HepG2 (cell line): ENCODE measurements at regions not wholly inside any gene's neighbourhood (a gene's known extent, or its start where the extent isn't known, plus 50 kb on each side); places are given as distances from the start of the nearest gene placed in this dataset.

Source experiments
- ATAC-seq: fragments of 200-7000 bp; cut with Tn5 transposase; 3 replicates; pipeline ENCODE4 v1.9.1; 2020; ENCODE audit warnings: mild to moderate bottlenecking, moderate library complexity
- BruUV-seq: library from RNA; stranded (reverse); fragments of 400-500 nt; replicated peaks from 2 replicates; lab custom pipeline; 2021; lab: Mats Ljungman, UMichigan
- CTCF ChIA-PET: fragments of 300-600 bp; formaldehyde crosslinking; extraction: SDS; loops from one replicate; lab custom pipeline; 2021; ENCODE audit warnings: low total read pairs, inconsistent platforms, low intra/inter-chr PET ratio; lab: Yijun Ruan, JAX
- POLR2A ChIA-PET: fragments of 350-600 bp; sonication (Branson Sonifier 250); formaldehyde crosslinking; loops from one replicate; lab custom pipeline; 2020; ENCODE audit warnings: antibody characterized with exemption, inconsistent platforms; lab: Yijun Ruan, JAX
- DNase-seq: peaks from one replicate; pipeline ENCODE4 v3.0.0-alpha.2; 2015; ENCODE audit warnings: low spot score
- FAIRE-seq: peaks from 3 replicates; lab custom pipeline; 2011; peaks lifted over from hg19 to GRCh38; lab: Jason Lieb, UNC
- H2AFZ ChIP-seq: one replicate; pipeline ENCODE4 v1.6.1; 2011; ENCODE audit warnings: low read length, inconsistent platforms
- H3K27ac ChIP-seq: fragments of 300-600 bp; 3 replicates; pipeline ENCODE4 v1.8.0; 2011; ENCODE audit warnings: mixed run types, mild to moderate bottlenecking, mixed read lengths, low read length, inconsistent platforms; ENCODE audit not compliant: insufficient read depth; ENCODE audit errors: extremely low read length
- H3K27me3 ChIP-seq, 2 experiments: fragments of 200-600 bp in 1 of 2; 2 replicates in 1 of 2; 3 replicates in 1 of 2; pipeline versions ENCODE4 v1.6.0 to v1.8.0; 2011; ENCODE audit warnings: low read length in 2 of 2, mild to moderate bottlenecking in 2 of 2, moderate library complexity in 2 of 2, inconsistent platforms in 1 of 2; ENCODE audit not compliant: insufficient read depth in 2 of 2, control insufficient read depth in 1 of 2
- H3K36me3 ChIP-seq, 2 experiments: fragments of 200-600 bp in 1 of 2; replicated peaks in 1 of 2; 2 replicates in 1 of 2; 3 replicates in 1 of 2; pipeline versions ENCODE4 v1.5.1 to v1.8.0; 2011; ENCODE audit warnings: low read length in 2 of 2, inconsistent platforms in 1 of 2; ENCODE audit not compliant: insufficient read depth in 2 of 2, control insufficient read depth in 1 of 2
- H3K4me1 ChIP-seq: 2 replicates; pipeline ENCODE4 v1.5.1; 2012; ENCODE audit warnings: low read length, inconsistent platforms; ENCODE audit not compliant: insufficient read depth
- H3K4me2 ChIP-seq: 2 replicates; pipeline ENCODE4 v1.6.0; 2011; ENCODE audit warnings: low read depth, low read length, inconsistent platforms
- H3K4me3 ChIP-seq, 3 experiments: fragments of 200-600 bp in 1 of 3; sonication (generic), shearing (Covaris generic) in 1 of 3; replicated peaks in 1 of 3; 2 replicates each; pipeline ENCODE4 v1.5.1; 2011 to 2016; ENCODE audit warnings: low read length in 3 of 3, inconsistent platforms in 2 of 3, low read depth in 2 of 3, mild to moderate bottlenecking in 2 of 3, control low read depth in 1 of 3, mixed read lengths in 1 of 3; ENCODE audit not compliant: insufficient read depth in 1 of 3
- H3K79me2 ChIP-seq: one replicate; pipeline ENCODE4 v1.6.1; 2011; ENCODE audit warnings: low read length, inconsistent platforms; ENCODE audit not compliant: insufficient read depth
- H3K9ac ChIP-seq: 2 replicates; pipeline ENCODE4 v1.6.0; 2011; ENCODE audit warnings: mild to moderate bottlenecking, low read depth, low read length, inconsistent platforms; ENCODE audit not compliant: insufficient read depth
- H3K9me3 ChIP-seq: 2 replicates; pipeline ENCODE4 v1.5.1; 2012; ENCODE audit warnings: mild to moderate bottlenecking, low read length
- H4K20me1 ChIP-seq: 2 replicates; pipeline ENCODE4 v1.6.0; 2011; ENCODE audit warnings: inconsistent platforms, mild to moderate bottlenecking, low read length, moderate library complexity; ENCODE audit not compliant: insufficient read depth
- CREBL2 ChIP-seq: sonication (generic); formaldehyde crosslinking; IDR thresholded peaks from 2 replicates; pipeline ENCODE4 v1.8.1; 2023; ENCODE audit warnings: missing genetic modification reagents, mild to moderate bottlenecking, borderline replicate concordance
- FOXP1 ChIP-seq, 2 experiments: fragments of 450-650 bp in 1 of 2; IDR thresholded peaks; 2 replicates each; pipeline ENCODE4 v1.6.1; 2017 to 2018; ENCODE audit warnings: antibody characterized with exemption in 1 of 2
- HOXA9 ChIP-seq: sonication (generic); formaldehyde crosslinking; IDR thresholded peaks from 2 replicates; pipeline ENCODE4 v1.8.1; 2022; ENCODE audit warnings: missing genetic modification reagents, mild to moderate bottlenecking, moderate library complexity, borderline replicate concordance
- KDM1A ChIP-seq: IDR thresholded peaks from 2 replicates; pipeline ENCODE4 v1.6.1; 2016; ENCODE audit warnings: missing compliant biosample characterization
- KDM6A ChIP-seq: IDR thresholded peaks from 2 replicates; pipeline ENCODE4 v1.6.1; 2016; ENCODE audit warnings: low read depth
- SMAD9 ChIP-seq: sonication (generic); formaldehyde crosslinking; IDR thresholded peaks from 2 replicates; pipeline ENCODE4 v1.5.1; 2020; ENCODE audit warnings: mild to moderate bottlenecking, missing genetic modification reagents
- SMARCE1 ChIP-seq: fragments of 450-650 bp; IDR thresholded peaks from 2 replicates; pipeline ENCODE4 v1.6.1; 2017; ENCODE audit warnings: borderline replicate concordance
- SSRP1 ChIP-seq: IDR thresholded peaks from 2 replicates; pipeline ENCODE4 v1.6.1; 2016; ENCODE audit warnings: control low read depth
- TAF15 ChIP-seq: fragments of 200-400 bp; formaldehyde crosslinking; IDR thresholded peaks from one replicate; pipeline ENCODE4 v1.6.1; 2018; ENCODE audit warnings: mild to moderate bottlenecking, low read depth, low read length; ENCODE audit not compliant: poor library complexity, severe bottlenecking
- TOPORS ChIP-seq: sonication (generic); formaldehyde crosslinking; IDR thresholded peaks from 2 replicates; pipeline ENCODE4 v1.8.0; 2023; ENCODE audit warnings: mild to moderate bottlenecking, missing genetic modification reagents
- ZNF234 ChIP-seq: sonication (generic); formaldehyde crosslinking; conservative IDR thresholded peaks from 2 replicates; pipeline ENCODE4 v1.5.1; 2020; ENCODE audit warnings: mild to moderate bottlenecking, missing genetic modification reagents
- ZNF562 ChIP-seq: sonication (generic); formaldehyde crosslinking; IDR thresholded peaks from 2 replicates; pipeline ENCODE4 v1.8.0; 2022; ENCODE audit warnings: missing genetic modification reagents, borderline replicate concordance
- ZNF766 ChIP-seq: sonication (generic); formaldehyde crosslinking; IDR thresholded peaks from 2 replicates; pipeline ENCODE4 v1.5.0; 2020; ENCODE audit warnings: missing genetic modification reagents, borderline replicate concordance
- in situ Hi-C: cut with HindIII; loops from 2 replicates; pipeline ENCODE4 v1.10.0; 2017; ENCODE audit warnings: low pct_unique_long_range_greater_than_20kb; ENCODE audit not compliant: extremely low pct_ligation_motif_present
- intact Hi-C: fragments of 100-400 bp; cut with micrococcal nuclease; formaldehyde crosslinking; loops from one replicate; pipeline ENCODE4 v1.10.0; 2022; ENCODE audit not compliant: unreplicated experiment

- POLR2A ChIA-PET = no interaction called here
- intact Hi-C loops = no loop called here
- Histone ChIP-seq H3K9me3 (no peaks in the 10 kb centered on the region), H3K36me3 (no peaks in the 10 kb centered on the region), H3K27me3 (no peaks in the 10 kb centered on the region; a peak in 1 of 5 replicates), H3K4me1 (no peaks in the 10 kb centered on the region), H4K20me1 (no peaks in the 10 kb centered on the region), H3K27ac (no peak overlapping the region), H3K4me2 (no peak overlapping the region), H3K9ac (no peak overlapping the region)
- BruUV-seq = no TSS peak
- TF ChIP-seq ZNF234 (CRISPR knock-in tag) (no peak), TAF15 (no peak), SSRP1 (CRISPR knock-in tag) (no peak), KDM6A (no peak), KDM1A (no peak), FOXP1 (IDR thresholded peaks at IDR 0.05) (no peak), FOXP1 (CRISPR knock-in tag; IDR thresholded peaks at IDR 0.05) (no peak), ZNF562 (CRISPR knock-in tag) (no peak), SMARCE1 (no peak), SMAD9 (CRISPR knock-in tag) (no peak), CREBL2 (CRISPR knock-in tag) (no peak), HOXA9 (no peak), TOPORS (CRISPR knock-in tag) (no peak), ZNF766 (CRISPR knock-in tag) (no peak)
- TF ChIP-seq, all 625 proteins: peak for 0
- FAIRE-seq = no peak
- in situ Hi-C loops = no loop called here
- CTCF ChIA-PET = no interaction called here
- no peak overlapping the region for H2AFZ ChIP-seq
- no peak overlapping the region for H3K4me3 ChIP-seq
- DNase-seq = no peak
- no peaks in the 10 kb centered on the region for H3K79me2 ChIP-seq
- no peak for ATAC-seq
These were observed 628.1 kb downstream of the METTL15 start for GRCh38 chr11:28736256-28736655.
